DOHH2 (cell line): ENCODE measurements at regions not wholly inside any gene's neighbourhood (a gene's known extent, or its start where the extent isn't known, plus 50 kb on each side); places are given as distances from the start of the nearest gene placed in this dataset.

Experiments used
- H3F3A ChIP-seq: fragments of 200-600 bp; sonication (generic), shearing (Covaris generic); 2 replicates; pipeline ENCODE4 v1.6.0; 2016; ENCODE audit warnings: antibody characterized with exemption, mild to moderate bottlenecking; ENCODE audit not compliant: control insufficient read depth, insufficient read depth
- H3K27ac ChIP-seq: fragments of 200-600 bp; sonication (generic); 2 replicates; pipeline ENCODE4 v1.5.1; 2014; ENCODE audit warnings: low read depth, mild to moderate bottlenecking, low read length, moderate library complexity
- H3K27me3 ChIP-seq: fragments of 200-600 bp; sonication (generic); 2 replicates; pipeline ENCODE4 v1.6.1; 2014; ENCODE audit warnings: mild to moderate bottlenecking, low read length, mixed read lengths; ENCODE audit not compliant: control insufficient read depth
- H3K36me3 ChIP-seq: fragments of 200-600 bp; sonication (generic); 2 replicates; pipeline ENCODE4 v1.6.1; 2014; ENCODE audit warnings: mild to moderate bottlenecking, low read length, moderate library complexity, mixed read lengths; ENCODE audit not compliant: control insufficient read depth
- H3K4me1 ChIP-seq: fragments of 200-600 bp; sonication (generic); 2 replicates; pipeline ENCODE4 v1.6.1; 2014; ENCODE audit warnings: mild to moderate bottlenecking, low read length, mixed read lengths; ENCODE audit not compliant: control insufficient read depth
- H3K4me2 ChIP-seq: fragments of 200-600 bp; sonication (generic); 2 replicates; pipeline ENCODE4 v1.6.0; 2014; ENCODE audit warnings: mild to moderate bottlenecking, low read length, moderate library complexity
- H3K4me3 ChIP-seq: fragments of 200-600 bp; sonication (generic); 2 replicates; pipeline ENCODE4 v1.5.1; 2014; ENCODE audit warnings: mild to moderate bottlenecking, low read length, mixed read lengths
- H3K79me2 ChIP-seq: fragments of 200-600 bp; sonication (generic); 2 replicates; pipeline ENCODE4 v1.6.1; 2014; ENCODE audit warnings: mild to moderate bottlenecking, low read length, mixed read lengths; ENCODE audit not compliant: control insufficient read depth
- H3K9me2 ChIP-seq: fragments of 200-600 bp; sonication (generic); replicated peaks from 2 replicates; pipeline ENCODE4 v1.6.1; 2014; ENCODE audit warnings: mild to moderate bottlenecking, low read length, mixed read lengths; ENCODE audit not compliant: control insufficient read depth
- H3K9me3 ChIP-seq: fragments of 200-600 bp; sonication (generic); 2 replicates; pipeline ENCODE4 v1.6.1; 2014; ENCODE audit warnings: antibody characterized with exemption, low read length, mixed read lengths; ENCODE audit not compliant: control insufficient read depth, insufficient read depth
- H4K20me1 ChIP-seq: fragments of 200-600 bp; sonication (generic); 2 replicates; pipeline ENCODE4 v1.6.0; 2014; ENCODE audit warnings: low read depth, mild to moderate bottlenecking, antibody characterized with exemption, low read length, moderate library complexity; ENCODE audit not compliant: control insufficient read depth, insufficient read depth
- CTCF ChIP-seq: fragments of 200-600 bp; sonication (generic); IDR thresholded peaks from one replicate; pipeline ENCODE4 v1.5.1; 2014; ENCODE audit warnings: antibody characterized with exemption, mild to moderate bottlenecking, low read depth, low read length; ENCODE audit not compliant: poor library complexity, severe bottlenecking
- EZH2phosphoT487 ChIP-seq: fragments of 200-600 bp; sonication (generic); IDR thresholded peaks from 2 replicates; pipeline ENCODE4 v1.6.1; 2017; ENCODE audit warnings: borderline replicate concordance, mild to moderate bottlenecking, antibody characterized with exemption, low read length, moderate library complexity, mixed read lengths

DNA sequence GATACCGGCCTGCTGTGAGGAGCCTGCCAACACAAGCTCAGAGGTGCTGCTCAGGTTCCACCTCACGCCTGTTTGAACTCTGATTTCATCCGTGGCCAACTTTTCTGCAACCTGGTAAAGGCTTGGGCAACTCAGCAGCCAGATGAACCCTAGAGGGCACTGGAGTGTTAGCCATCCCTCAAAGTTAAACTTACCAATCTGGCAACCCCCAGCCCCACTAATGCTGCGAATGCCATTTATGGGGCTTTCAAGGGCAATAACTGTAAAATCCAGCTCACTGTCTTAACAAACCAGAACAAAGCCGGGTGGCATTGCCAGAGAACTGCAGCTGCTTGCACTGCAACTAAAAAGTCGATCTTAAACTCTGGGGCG is 105.5 kb downstream of the AXIN2 start:
- no peaks in the 10 kb centered on the region for H3K36me3 ChIP-seq
- no peaks in the 10 kb centered on the region for H3K79me2 ChIP-seq
- H3K9me3 ChIP-seq, result no peaks in the 10 kb centered on the region
- H3K27me3 ChIP-seq, result 0 out of 2 replicates have a peak, but pooled peaks cover 2% of the 10 kb centered on the region
- no peak overlapping the region for H3K27ac ChIP-seq
- no peaks in the 10 kb centered on the region for H3K9me2 ChIP-seq
- no peak overlapping the region for H3K4me2 ChIP-seq
- H3K4me1 ChIP-seq, result no peaks in the 10 kb centered on the region
- no peaks in the 10 kb centered on the region for H4K20me1 ChIP-seq
- TF ChIP-seq CTCF, result no peak
- no peak for TF ChIP-seq EZH2phosphoT487
- no peak overlapping the region for H3K4me3 ChIP-seq
- H3F3A ChIP-seq, result no peaks in the 10 kb centered on the region

- H3K79me2 ChIP-seq, result no peaks in the 10 kb centered on the region
- H3K27ac ChIP-seq, result no peak overlapping the region
- no peaks in the 10 kb centered on the region for H3K4me1 ChIP-seq
- H3K36me3 ChIP-seq, result no peaks in the 10 kb centered on the region
- 0 out of 2 replicates have a peak, but pooled peaks cover 2% of the 10 kb centered on the region for H3K27me3 ChIP-seq
- no peaks in the 10 kb centered on the region for H4K20me1 ChIP-seq
- H3K9me3 ChIP-seq, result no peaks in the 10 kb centered on the region
- no peak for TF ChIP-seq EZH2phosphoT487
- no peak for TF ChIP-seq CTCF
- no peak overlapping the region for H3K4me2 ChIP-seq
- H3F3A ChIP-seq, result no peaks in the 10 kb centered on the region
- H3K9me2 ChIP-seq, result no peaks in the 10 kb centered on the region
- no peak overlapping the region for H3K4me3 ChIP-seq
Measured at GRCh38 chr17:65455154-65455971, 106.1 kb downstream of the AXIN2 start.

DNA sequence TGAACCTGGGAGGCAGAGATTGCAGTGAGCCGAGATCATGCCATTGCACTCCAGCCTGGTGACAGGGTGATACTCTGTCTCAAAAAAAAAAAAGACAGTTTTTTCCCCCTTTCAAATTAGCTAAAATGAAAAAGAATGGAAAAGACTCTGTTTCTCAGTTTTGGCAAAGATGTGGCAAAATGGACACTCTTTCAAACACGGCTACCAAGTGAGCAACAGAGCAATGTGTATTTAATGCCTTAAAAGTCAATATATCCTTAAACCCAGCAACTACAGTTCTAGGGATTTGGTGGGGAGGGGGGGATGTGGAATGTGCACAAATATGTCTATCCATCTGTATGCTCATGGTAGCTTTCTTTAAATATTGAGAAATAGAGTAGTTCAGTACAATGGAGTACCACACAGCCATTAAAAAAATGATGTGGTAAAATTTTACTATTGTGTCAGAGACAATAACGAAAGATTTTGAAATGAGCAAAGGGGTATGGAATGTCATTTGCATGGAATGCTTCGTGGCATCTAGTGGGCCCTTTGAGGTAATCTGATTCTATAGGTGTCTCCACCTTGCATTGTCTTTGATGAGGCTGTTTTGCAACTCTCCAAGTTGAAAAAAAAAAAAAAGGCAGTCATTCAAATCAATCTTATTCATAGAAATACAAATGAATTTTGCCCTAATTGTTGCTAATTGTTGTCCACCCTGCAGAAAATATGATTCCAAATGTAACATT is 108.1 kb downstream of the AXIN2 start:
- Histone ChIP-seq H3K4me2 (no peak overlapping the region), H3K9me3 (no peaks in the 10 kb centered on the region), H3K4me3 (no peak overlapping the region), H3K79me2 (no peaks in the 10 kb centered on the region), H3F3A (no peaks in the 10 kb centered on the region), H3K27ac (no peak overlapping the region), H3K9me2 (no peaks in the 10 kb centered on the region), H4K20me1 (no peaks in the 10 kb centered on the region), H3K27me3 (peaks cover 5% of the 10 kb centered on the region; the same call in 1 of the 2 replicates), H3K4me1 (no peaks in the 10 kb centered on the region), H3K36me3 (no peaks in the 10 kb centered on the region)
- no peak for TF ChIP-seq EZH2phosphoT487
- no peak for TF ChIP-seq CTCF
